Gastrocnemius medialis (tissue), 4 donors: ENCODE measurements at regions not wholly inside any gene's neighbourhood (a gene's known extent, or its start where the extent isn't known, plus 50 kb on each side); places are given as distances from the start of the nearest gene placed in this dataset.
A peak's percentile ranks its signal among the peaks of the same experiment; 100 is the strongest.

Experiments used
- ATAC-seq, 2 donors: fragments of 150-250 bp; one replicate each; pipeline ENCODE4 v1.9.1; 2016
- DNase-seq, 2 donors: peaks; one replicate each; pipeline ENCODE4 v3.0.0-alpha.2; 2019
- H3K27ac ChIP-seq, 4 donors: fragments of 200-600 bp; sonication (generic); 1 replicate in 1 of 4; 2 replicates in 3 of 4; pipeline ENCODE4 v1.5.1; 2016 to 2018; ENCODE audit warnings: mild to moderate bottlenecking in 2 of 4, moderate library complexity in 1 of 4
- H3K27me3 ChIP-seq, 3 donors: fragments of 200-600 bp; sonication (generic) in 2 of 3; 1 replicate in 1 of 3; 2 replicates in 2 of 3; pipeline versions ENCODE4 v1.5.1 to v1.6.0; 2016 to 2019; ENCODE audit warnings: mild to moderate bottlenecking in 1 of 3, moderate library complexity in 1 of 3
- H3K36me3 ChIP-seq, 2 donors: fragments of 200-600 bp; sonication (generic) in 1 of 2; one replicate each; pipeline ENCODE4 v1.5.1; 2017 to 2018
- H3K4me1 ChIP-seq, 2 donors: fragments of 200-600 bp; sonication (generic) in 1 of 2; one replicate each; pipeline ENCODE4 v1.5.1; 2016 to 2017; ENCODE audit warnings: mild to moderate bottlenecking in 2 of 2
- H3K4me3 ChIP-seq, 4 donors: fragments of 200-600 bp; sonication (generic) in 3 of 4; 1 replicate in 1 of 4; 2 replicates in 3 of 4; pipeline ENCODE4 v1.5.1; 2016 to 2019; ENCODE audit warnings: mild to moderate bottlenecking in 2 of 4
- H3K9me3 ChIP-seq, 3 donors: fragments of 200-600 bp; sonication (generic) in 2 of 3; 1 replicate in 1 of 3; 2 replicates in 2 of 3; pipeline ENCODE4 v1.5.1; 2016 to 2019
- CTCF ChIP-seq, 5 experiments: fragments of 450-650 bp in 3 of 5; fragments of 200-600 bp in 2 of 5; sonication (generic) in 2 of 5; IDR thresholded peaks in 4 of 5; conservative IDR thresholded peaks in 1 of 5; 1 replicate in 4 of 5; 2 replicates in 1 of 5; pipeline ENCODE4 v1.5.1; 2016 to 2019; ENCODE audit warnings: antibody characterized with exemption in 5 of 5, mild to moderate bottlenecking in 3 of 5, moderate library complexity in 3 of 5
- POLR2A ChIP-seq, 2 donors: fragments of 450-650 bp; IDR thresholded peaks; one replicate each; pipeline ENCODE4 v1.6.1; 2017; ENCODE audit warnings: antibody characterized with exemption in 2 of 2, mild to moderate bottlenecking in 2 of 2, moderate library complexity in 2 of 2
- in situ Hi-C, 4 donors: fragments of 200-750 bp; cut with MboI; loops; one replicate each; pipeline versions ENCODE4 v1.15.0 to v1.8.0; 2017; ENCODE audit warnings: low sequenced_read_pairs in 4 of 4
- intact Hi-C: fragments of 100-400 bp; cut with DNase I; formaldehyde crosslinking; loops from one replicate; pipeline ENCODE4 v1.15.1; 2023; ENCODE audit warnings: low total_unique reads

GRCh38 chr5:52693280-52693679 is 94.4 kb upstream of the ITGA1 start:
- no peak overlapping the region for H3K27ac ChIP-seq
- no peak for DNase-seq
- no peaks in the 10 kb centered on the region for H3K9me3 ChIP-seq
- TF ChIP-seq CTCF (IDR thresholded peaks at IDR 0.05 in 4 of 5, conservative IDR thresholded peaks at IDR 0.05 in 1 of 5), result peak; percentile 14 to 60 (median 30)
- no peak for TF ChIP-seq POLR2A (IDR thresholded peaks at IDR 0.05)
- no peaks in the 10 kb centered on the region for H3K27me3 ChIP-seq
- H3K4me3 ChIP-seq, result no peak overlapping the region
- ATAC-seq, result no peak
- no peaks in the 10 kb centered on the region for H3K4me1 ChIP-seq
- intact Hi-C loops, result loop anchor here (2.0 to 5.0 kb wide), 2 partner anchors 94 to 222 kb away; partner anchors contain the start of genes ITGA1 and PELO
- in situ Hi-C loops, result loop anchor here in 1 of 4 donors (25.0 kb wide), 1 partner anchor 219 kb away; no protein-coding TSS in a partner anchor
- no peaks in the 10 kb centered on the region for H3K36me3 ChIP-seq

GRCh38 chr5:52693836-52694235 is 93.9 kb upstream of the ITGA1 start:
- Histone ChIP-seq H3K4me1 (no peaks in the 10 kb centered on the region), H3K9me3 (no peaks in the 10 kb centered on the region), H3K27me3 (no peaks in the 10 kb centered on the region), H3K27ac (peak overlapping the region in 1 of 4 donors; percentile 21), H3K4me3 (no peak overlapping the region), H3K36me3 (no peaks in the 10 kb centered on the region)
- TF ChIP-seq CTCF (IDR thresholded peaks at IDR 0.05 in 4 of 5, conservative IDR thresholded peaks at IDR 0.05 in 1 of 5), result no peak
- TF ChIP-seq POLR2A (IDR thresholded peaks at IDR 0.05), result no peak
- intact Hi-C loops, result loop anchor here (2.0 to 5.0 kb wide), 2 partner anchors 93 to 221 kb away; partner anchors contain the start of genes ITGA1 and PELO
- in situ Hi-C loops, result loop anchor here in 1 of 4 donors (25.0 kb wide), 1 partner anchor 218 kb away; no protein-coding TSS in a partner anchor
- DNase-seq (no peak), ATAC-seq (no peak)

GRCh38 chr5:52694648-52695047 is 93.1 kb upstream of the ITGA1 start:
- intact Hi-C loops (loop anchor here (5.0 kb wide), 1 partner anchor 93 kb away; the partner anchor contains the start of genes ITGA1 and PELO), in situ Hi-C loops (loop anchor here in 1 of 4 donors (25.0 kb wide), 1 partner anchor 218 kb away; no protein-coding TSS in a partner anchor)
- Histone ChIP-seq H3K4me1 (no peaks in the 10 kb centered on the region), H3K36me3 (no peaks in the 10 kb centered on the region), H3K27me3 (no peaks in the 10 kb centered on the region), H3K27ac (peak overlapping the region in 3 of 4 donors; percentile 0 to 21 (median 5)), H3K4me3 (no peak overlapping the region), H3K9me3 (no peaks in the 10 kb centered on the region)
- TF ChIP-seq CTCF (IDR thresholded peaks at IDR 0.05 in 4 of 5, conservative IDR thresholded peaks at IDR 0.05 in 1 of 5) (no peak), POLR2A (IDR thresholded peaks at IDR 0.05) (no peak)
- no peak for ATAC-seq
- DNase-seq, result no peak

GRCh38 chr5:52702877-52703276 is 84.8 kb upstream of the ITGA1 start:
- Histone ChIP-seq H3K4me1 (peaks cover 0 to 3% of the 10 kb centered on the region in 2 donors), H3K9me3 (no peaks in the 10 kb centered on the region), H3K27me3 (no peaks in the 10 kb centered on the region), H3K36me3 (no peaks in the 10 kb centered on the region), H3K4me3 (no peak overlapping the region), H3K27ac (peak overlapping the region in 3 of 4 donors; percentile 15 to 37 (median 30))
- intact Hi-C loops, result no loop called here
- no peak for TF ChIP-seq CTCF (IDR thresholded peaks at IDR 0.05 in 4 of 5, conservative IDR thresholded peaks at IDR 0.05 in 1 of 5)
- ATAC-seq (no peak), DNase-seq (no peak)
- in situ Hi-C loops, result no loop called here

GRCh38 chr5:52703321-52703720 is 84.4 kb upstream of the ITGA1 start:
- intact Hi-C loops, result no loop called here
- no peaks in the 10 kb centered on the region for H3K9me3 ChIP-seq
- in situ Hi-C loops, result no loop called here
- peak overlapping the region in 3 of 4 donors; percentile 15 to 37 (median 30) for H3K27ac ChIP-seq
- no peaks in the 10 kb centered on the region for H3K27me3 ChIP-seq
- peaks cover 0 to 3% of the 10 kb centered on the region in 2 donors for H3K4me1 ChIP-seq
- DNase-seq, result no peak
- no peak overlapping the region for H3K4me3 ChIP-seq
- H3K36me3 ChIP-seq, result no peaks in the 10 kb centered on the region
- ATAC-seq, result no peak
- TF ChIP-seq POLR2A (IDR thresholded peaks at IDR 0.05), result no peak
- TF ChIP-seq CTCF (IDR thresholded peaks at IDR 0.05 in 4 of 5, conservative IDR thresholded peaks at IDR 0.05 in 1 of 5), result no peak
